ENCODE measurements at regions not wholly inside any gene's neighbourhood (a gene's known extent, or its start where the extent isn't known, plus 50 kb on each side); places are given as distances from the start of the nearest gene placed in this dataset.

GRCh38 chr6:14966906-14967711, 278.8 kb upstream of the JARID2 start (continued):
- TF ChIP-seq POLR2AphosphoS5 (IDR thresholded peaks at IDR 0.05), result no peak
- TF ChIP-seq SMC3 (conservative IDR thresholded peaks at IDR 0.05; ENCODE audit: poor library complexity), result no peak

GRCh38 chr6:14968056-14968637, 277.7 kb upstream of the JARID2 start:
- Histone ChIP-seq H3K36me3 (ENCODE audit: insufficient read depth, low read length) (no peaks in the 10 kb centered on the region), H3K27me3 (ENCODE audit: insufficient read depth, low read depth, low read length) (no peaks in the 10 kb centered on the region), H2AFZ (ENCODE audit: low read depth, low read length) (no peak overlapping the region), H4K20me1 (ENCODE audit: insufficient read depth) (no peaks in the 10 kb centered on the region), H3K9me2 (ENCODE audit: insufficient read depth, low read length) (no peaks in the 10 kb centered on the region), H3K4me2 (ENCODE audit: low read length) (no peak overlapping the region), H3K79me2 (replicated peaks; ENCODE audit: insufficient read depth, low read length) (no peaks in the 10 kb centered on the region), H3K27ac (ENCODE audit: low read length) (no peak overlapping the region), H3K9me3 (ENCODE audit: low read length) (no peaks in the 10 kb centered on the region), H3K9ac (ENCODE audit: low read length) (no peak overlapping the region), H3K4me3 (ENCODE audit: low read length) (no peak overlapping the region), H3F3A (ENCODE audit: insufficient read depth, low read length, poor library complexity, severe bottlenecking) (no peaks in the 10 kb centered on the region)
- TF ChIP-seq POLR2AphosphoS5 (IDR thresholded peaks at IDR 0.05), result no peak
- no peak for TF ChIP-seq CTCF (IDR thresholded peaks at IDR 0.05; ENCODE audit: poor library complexity, severe bottlenecking)
- no peak for TF ChIP-seq EP300 (conservative IDR thresholded peaks at IDR 0.05; ENCODE audit: poor library complexity, severe bottlenecking)
- TF ChIP-seq TAF1 (IDR thresholded peaks at IDR 0.05; ENCODE audit: low read depth), result no peak

GRCh38 chr6:14969126-14969525, 276.7 kb upstream of the JARID2 start:
- H3K4me2 ChIP-seq (ENCODE audit: low read length), result no peak overlapping the region
- no peaks in the 10 kb centered on the region for H3F3A ChIP-seq (ENCODE audit: insufficient read depth, low read length, poor library complexity, severe bottlenecking)
- no peak overlapping the region for H3K4me3 ChIP-seq (ENCODE audit: low read length)
- no peak overlapping the region for H2AFZ ChIP-seq (ENCODE audit: low read depth, low read length)
- H3K79me2 ChIP-seq (replicated peaks; ENCODE audit: insufficient read depth, low read length), result no peaks in the 10 kb centered on the region
- H3K9ac ChIP-seq (ENCODE audit: low read length), result no peak overlapping the region
- H3K36me3 ChIP-seq (ENCODE audit: insufficient read depth, low read length), result no peaks in the 10 kb centered on the region
- no peaks in the 10 kb centered on the region for H3K27me3 ChIP-seq (ENCODE audit: insufficient read depth, low read depth, low read length)
- no peaks in the 10 kb centered on the region for H4K20me1 ChIP-seq (ENCODE audit: insufficient read depth)
- no peak overlapping the region for H3K27ac ChIP-seq (ENCODE audit: low read length)
- H3K9me2 ChIP-seq (ENCODE audit: insufficient read depth, low read length), result no peaks in the 10 kb centered on the region
- TF ChIP-seq REST (IDR thresholded peaks at IDR 0.05; ENCODE audit: borderline replicate concordance) (no peak), CTCF (IDR thresholded peaks at IDR 0.05; ENCODE audit: poor library complexity, severe bottlenecking) (no peak), EZH2 (IDR thresholded peaks at IDR 0.05; ENCODE audit: borderline replicate concordance, insufficient read depth, low read length, poor library complexity, severe bottlenecking) (no peak), TAF1 (IDR thresholded peaks at IDR 0.05; ENCODE audit: low read depth) (no peak), SMC3 (conservative IDR thresholded peaks at IDR 0.05; ENCODE audit: poor library complexity) (no peak), RAD21 (conservative IDR thresholded peaks at IDR 0.05) (no peak), MXI1 (conservative IDR thresholded peaks at IDR 0.05; ENCODE audit: poor library complexity, severe bottlenecking) (no peak), POLR2AphosphoS5 (IDR thresholded peaks at IDR 0.05) (no peak), EP300 (conservative IDR thresholded peaks at IDR 0.05; ENCODE audit: poor library complexity, severe bottlenecking) (no peak)
- H3K9me3 ChIP-seq (ENCODE audit: low read length), result no peaks in the 10 kb centered on the region
